GM12878 (cell line): ENCODE measurements at regions not wholly inside any gene's neighbourhood (a gene's known extent, or its start where the extent isn't known, plus 50 kb on each side); places are given as distances from the start of the nearest gene placed in this dataset.
"Not testable (repeated sequence)": the region's sequence is repeated elsewhere in the genome, so short reads cannot be mapped to it uniquely, and the experiment has no call there.

Experiments used
- ATAC-seq: fragments of 200-7000 bp; cut with Tn5 transposase; 3 replicates; pipeline ENCODE4 v1.9.1; 2020; ENCODE audit warnings: mild to moderate bottlenecking, moderate library complexity
- BruUV-seq: library from RNA; stranded (reverse); fragments of 400-500 nt; replicated peaks from 2 replicates; lab custom pipeline; 2021; lab: Mats Ljungman, UMichigan
- CTCF ChIA-PET: fragments of 300-600 bp; sonication (Branson Sonifier 250); formaldehyde crosslinking; extraction: SDS; loops from one replicate; lab custom pipeline; 2021; ENCODE audit warnings: inconsistent platforms; lab: Yijun Ruan, JAX
- POLR2A ChIA-PET: fragments of 350-600 bp; formaldehyde crosslinking; extraction: SDS; loops from one replicate; lab custom pipeline; 2021; ENCODE audit warnings: inconsistent platforms; lab: Charles Lee
- RAD21 ChIA-PET: fragments of 300-600 bp; sonication (Branson Sonifier 250); formaldehyde crosslinking; loops from one replicate; lab custom pipeline; 2023; ENCODE audit warnings: antibody characterized with exemption; ENCODE audit not compliant: unreplicated experiment; lab: Charles Lee
- SMC1A ChIA-PET: fragments of 300-600 bp; sonication (Branson Sonifier 250); formaldehyde crosslinking; loops from one replicate; lab custom pipeline; 2023; ENCODE audit not compliant: unreplicated experiment, uncharacterized antibody; lab: Charles Lee
- DNase-seq: peaks from one replicate; pipeline ENCODE4 v3.0.0-alpha.2; 2011; ENCODE audit warnings: low read depth, low spot score
- FAIRE-seq: peaks from 3 replicates; lab custom pipeline; 2011; peaks lifted over from hg19 to GRCh38; lab: Jason Lieb, UNC
- H2AFZ ChIP-seq: 2 replicates; pipeline ENCODE4 v1.6.0; 2011; ENCODE audit warnings: low read depth, low read length, control low read depth; ENCODE audit not compliant: control insufficient read depth
- H3K27ac ChIP-seq: 2 replicates; pipeline ENCODE4 v1.5.1; 2011; ENCODE audit warnings: control low read depth; ENCODE audit not compliant: control insufficient read depth, insufficient read depth
- H3K27me3 ChIP-seq, 2 experiments: replicated peaks in 1 of 2; 2 replicates each; pipeline versions ENCODE4 v1.6.0 to v1.6.1; 2011; ENCODE audit warnings: low read length in 1 of 2; ENCODE audit not compliant: control insufficient read depth in 2 of 2, insufficient read depth in 2 of 2
- H3K36me3 ChIP-seq, 2 experiments: 2 replicates each; pipeline ENCODE4 v1.5.1; 2011; ENCODE audit warnings: low read length in 1 of 2; ENCODE audit not compliant: control insufficient read depth in 2 of 2, insufficient read depth in 2 of 2
- H3K4me1 ChIP-seq: 2 replicates; pipeline ENCODE4 v1.6.1; 2011; ENCODE audit warnings: mild to moderate bottlenecking, low read length, moderate library complexity, mixed read lengths; ENCODE audit not compliant: control insufficient read depth, insufficient read depth
- H3K4me2 ChIP-seq: 2 replicates; pipeline ENCODE4 v1.6.0; 2011; ENCODE audit warnings: control low read depth; ENCODE audit not compliant: control insufficient read depth, insufficient read depth
- H3K4me3 ChIP-seq: fragments of 200-600 bp; sonication (generic); 2 replicates; pipeline ENCODE4 v1.5.1; 2016
- H3K79me2 ChIP-seq: 2 replicates; pipeline ENCODE4 v1.6.0; 2011; ENCODE audit warnings: low read length; ENCODE audit not compliant: control insufficient read depth, insufficient read depth
- H3K9ac ChIP-seq: 2 replicates; pipeline ENCODE4 v1.8.0; 2011; ENCODE audit warnings: low read length, control low read depth, mixed read lengths; ENCODE audit not compliant: control insufficient read depth, insufficient read depth
- H3K9me3 ChIP-seq: replicated peaks from 3 replicates; pipeline ENCODE4 v1.5.1; 2011; ENCODE audit warnings: mild to moderate bottlenecking, low read length; ENCODE audit not compliant: control insufficient read depth, insufficient read depth
- H4K20me1 ChIP-seq: 2 replicates; pipeline ENCODE4 v1.6.0; 2011; ENCODE audit not compliant: control insufficient read depth, insufficient read depth
- GABPA ChIP-seq: IDR thresholded peaks from 2 replicates; pipeline ENCODE4 v1.6.1; 2014; ENCODE audit warnings: antibody characterized with exemption, low read depth, mild to moderate bottlenecking, inconsistent platforms
- RAD51 ChIP-seq: fragments of 450-650 bp; IDR thresholded peaks from 2 replicates; pipeline ENCODE4 v1.6.1; 2016; ENCODE audit warnings: moderate library complexity, mild to moderate bottlenecking, inconsistent platforms
- YY1 ChIP-seq: IDR thresholded peaks from 2 replicates; pipeline ENCODE4 v1.6.1; 2011; ENCODE audit warnings: low read depth, mild to moderate bottlenecking, low read length
- WGBS: methylation state at CpG from one replicate; pipeline ENCODE4 v1.1.6; 2016; ENCODE audit warnings: low lambda C conversion rate; ENCODE audit not compliant: insufficient replicate concordance, insufficient coverage; ENCODE audit errors: missing lambda C conversion rate; 5-methylcytosine and 5-hydroxymethylcytosine counted together
- in situ Hi-C: fragments of 300-500 bp; cut with MboI; formaldehyde crosslinking; loops from 9 replicates; pipeline ENCODE4 v1.14.3; 2018; ENCODE audit warnings: mixed read lengths
- intact Hi-C: fragments of 100-400 bp; cut with micrococcal nuclease; formaldehyde crosslinking; loops from one replicate; pipeline ENCODE4 v1.14.2; 2022; ENCODE audit not compliant: unreplicated experiment

- ChIA-PET POLR2A (no interaction called here), CTCF (interaction anchor here (0.9 kb wide), 1 partner anchor 12 kb away, joined by 3 read pairs; no protein-coding TSS in a partner anchor), RAD21 (no interaction called here), SMC1A (interaction anchor here (1.2 to 1.6 kb wide), 2 partner anchors 35 to 50 kb away, joined by 3 to 5 read pairs; no protein-coding TSS in a partner anchor)
- Histone ChIP-seq H3K9me3 (no peaks in the 10 kb centered on the region), H3K4me3 (no peak overlapping the region), H4K20me1 (no peaks in the 10 kb centered on the region), H3K79me2 (no peaks in the 10 kb centered on the region), H3K27me3 (no peaks in the 10 kb centered on the region), H3K4me2 (no peak overlapping the region), H3K36me3 (no peaks in the 10 kb centered on the region), H3K9ac (no peak overlapping the region), H2AFZ (no peak overlapping the region), H3K27ac (no peak overlapping the region), H3K4me1 (no peaks in the 10 kb centered on the region)
- WGBS, result 67% methylated on average over 1 of the region's 1 CpG
- TF ChIP-seq GABPA (no peak), YY1 (no peak), RAD51 (no peak)
- in situ Hi-C loops, result no loop called here
- ATAC-seq, result no peak
- BruUV-seq, result no TSS peak
- no peak for FAIRE-seq
- intact Hi-C loops, result no loop called here
- no peak for DNase-seq
These were observed 739.3 kb upstream of the LRRTM4 start for GRCh38 chr2:78261454-78261853.

- POLR2A ChIA-PET, H3K27me3 ChIP-seq, H3K79me2 ChIP-seq, BruUV-seq, H3K27ac ChIP-seq, H3K4me3 ChIP-seq, H3K9ac ChIP-seq, intact Hi-C loops, H2AFZ ChIP-seq, DNase-seq, FAIRE-seq, H3K4me2 ChIP-seq, SMC1A ChIA-PET, RAD21 ChIA-PET, H3K4me1 ChIP-seq, in situ Hi-C loops, H3K36me3 ChIP-seq, H4K20me1 ChIP-seq, ATAC-seq, H3K9me3 ChIP-seq, CTCF ChIA-PET: not testable (repeated sequence)
- WGBS, result 38% methylated on average over 10 of the region's 10 CpGs
These were observed 739.9 kb upstream of the LRRTM4 start for GRCh38 chr2:78262089-78262488.
